Esophagus squamous epithelium (tissue), 5 donors: ENCODE measurements at regions not wholly inside any gene's neighbourhood (a gene's known extent, or its start where the extent isn't known, plus 50 kb on each side); places are given as distances from the start of the nearest gene placed in this dataset.

Experiments used
- DNase-seq: peaks from one replicate; lab custom pipeline; 2025; lab: John Stamatoyannopoulos, UW
- H3K27ac ChIP-seq, 4 donors: fragments of 200-600 bp; sonication (generic); one replicate each; pipeline ENCODE4 v1.5.1; 2016 to 2019; ENCODE audit warnings: mild to moderate bottlenecking in 1 of 4
- H3K27me3 ChIP-seq, 4 donors: fragments of 200-600 bp; sonication (generic); 1 replicate in 3 of 4; 2 replicates in 1 of 4; pipeline versions ENCODE4 v1.5.1 to v1.6.0; 2017 to 2021; ENCODE audit warnings: antibody characterized with exemption in 1 of 4
- H3K36me3 ChIP-seq, 3 donors: fragments of 200-600 bp; sonication (generic); one replicate each; pipeline ENCODE4 v1.5.1; 2016 to 2019
- H3K4me1 ChIP-seq, 3 donors: fragments of 200-600 bp; sonication (generic); one replicate each; pipeline ENCODE4 v1.5.1; 2017 to 2019
- H3K4me3 ChIP-seq, 4 donors: fragments of 200-600 bp; sonication (generic); 1 replicate in 3 of 4; 2 replicates in 1 of 4; pipeline ENCODE4 v1.5.1; 2016 to 2019; ENCODE audit warnings: mild to moderate bottlenecking in 2 of 4, moderate library complexity in 1 of 4
- H3K9me3 ChIP-seq, 3 donors: fragments of 200-600 bp; sonication (generic); one replicate each; pipeline ENCODE4 v1.5.1; 2016 to 2019
- POLR2A ChIP-seq, 4 donors: fragments of 450-650 bp; IDR thresholded peaks; one replicate each; pipeline ENCODE4 v1.6.1; 2017; ENCODE audit warnings: antibody characterized with exemption in 4 of 4, mild to moderate bottlenecking in 4 of 4, moderate library complexity in 3 of 4
- WGBS, 2 donors: methylation state at CpG; one replicate each; pipeline ENCODE4 v1.1.5; 2018; 5-methylcytosine and 5-hydroxymethylcytosine counted together
- intact Hi-C: fragments of 100-400 bp; cut with DNase I; formaldehyde crosslinking; loops from one replicate; pipeline ENCODE4 v1.15.0; 2022
- TF ChIP-seq, protein P1 (sequence below), 6 experiments: fragments of 450-650 bp in 4 of 6; fragments of 200-600 bp in 2 of 6; sonication (generic) in 2 of 6; IDR thresholded peaks; one replicate each; pipeline ENCODE4 v1.5.1; 2016 to 2019; ENCODE audit warnings: antibody characterized with exemption in 6 of 6, mild to moderate bottlenecking in 4 of 6, moderate library complexity in 4 of 6
- donor health status: DM: yes; HTN: yes; CAD: no.

DNA sequence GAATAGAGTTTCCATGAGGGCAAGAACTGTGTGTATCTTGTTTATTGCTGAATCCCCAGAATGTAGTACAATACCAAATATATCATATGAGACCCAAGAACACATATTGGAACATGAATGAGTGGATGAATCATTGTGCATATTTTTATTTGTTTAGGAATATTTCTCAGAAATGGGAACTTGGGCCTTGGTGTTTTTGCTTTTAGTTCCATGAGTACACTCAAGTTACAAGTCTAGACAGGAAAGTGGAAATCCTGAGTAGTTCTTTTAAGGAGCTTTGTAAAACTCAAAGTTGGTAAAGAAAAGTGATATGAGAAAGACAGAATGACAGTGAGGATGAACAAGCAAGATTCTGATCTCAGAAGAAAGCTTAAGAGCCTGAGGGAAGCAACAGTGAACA, 647.0 kb downstream of the EFNA5 start:
- TF ChIP-seq, protein P1, sequence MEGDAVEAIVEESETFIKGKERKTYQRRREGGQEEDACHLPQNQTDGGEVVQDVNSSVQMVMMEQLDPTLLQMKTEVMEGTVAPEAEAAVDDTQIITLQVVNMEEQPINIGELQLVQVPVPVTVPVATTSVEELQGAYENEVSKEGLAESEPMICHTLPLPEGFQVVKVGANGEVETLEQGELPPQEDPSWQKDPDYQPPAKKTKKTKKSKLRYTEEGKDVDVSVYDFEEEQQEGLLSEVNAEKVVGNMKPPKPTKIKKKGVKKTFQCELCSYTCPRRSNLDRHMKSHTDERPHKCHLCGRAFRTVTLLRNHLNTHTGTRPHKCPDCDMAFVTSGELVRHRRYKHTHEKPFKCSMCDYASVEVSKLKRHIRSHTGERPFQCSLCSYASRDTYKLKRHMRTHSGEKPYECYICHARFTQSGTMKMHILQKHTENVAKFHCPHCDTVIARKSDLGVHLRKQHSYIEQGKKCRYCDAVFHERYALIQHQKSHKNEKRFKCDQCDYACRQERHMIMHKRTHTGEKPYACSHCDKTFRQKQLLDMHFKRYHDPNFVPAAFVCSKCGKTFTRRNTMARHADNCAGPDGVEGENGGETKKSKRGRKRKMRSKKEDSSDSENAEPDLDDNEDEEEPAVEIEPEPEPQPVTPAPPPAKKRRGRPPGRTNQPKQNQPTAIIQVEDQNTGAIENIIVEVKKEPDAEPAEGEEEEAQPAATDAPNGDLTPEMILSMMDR (IDR thresholded peaks at IDR 0.05) = no peak
- no peak for TF ChIP-seq POLR2A (IDR thresholded peaks at IDR 0.05)
- Histone ChIP-seq H3K27ac (no peak overlapping the region), H3K9me3 (no peaks in the 10 kb centered on the region), H3K4me1 (no peaks in the 10 kb centered on the region), H3K27me3 (no peaks in the 10 kb centered on the region), H3K36me3 (no peaks in the 10 kb centered on the region), H3K4me3 (no peak overlapping the region)
- intact Hi-C loops = no loop called here
- no peak for DNase-seq

DNA sequence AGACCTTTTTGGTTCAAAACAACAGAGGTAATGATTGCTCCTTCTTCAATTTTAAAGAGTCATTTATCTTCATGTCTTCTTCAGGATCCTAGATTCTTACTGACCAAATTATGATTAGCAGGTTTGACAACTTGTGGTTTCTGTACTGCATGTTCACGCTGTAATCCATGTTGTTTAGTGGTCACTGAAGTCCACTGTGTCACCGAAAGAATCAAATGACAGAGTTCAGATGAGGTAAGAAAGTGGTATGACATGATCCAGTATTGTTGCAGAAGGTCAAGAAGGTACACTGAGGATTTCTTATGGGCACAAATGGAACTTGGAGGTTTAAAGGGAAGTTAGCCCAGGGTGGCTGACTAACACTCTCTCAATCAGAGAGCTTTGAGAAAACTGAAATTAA, 649.2 kb downstream of the EFNA5 start:
- no peaks in the 10 kb centered on the region for H3K27me3 ChIP-seq
- intact Hi-C loops = no loop called here
- no peaks in the 10 kb centered on the region for H3K36me3 ChIP-seq
- no peaks in the 10 kb centered on the region for H3K4me1 ChIP-seq
- H3K27ac ChIP-seq = no peak overlapping the region
- DNase-seq = no peak
- TF ChIP-seq, protein P1 (IDR thresholded peaks at IDR 0.05) = no peak
- TF ChIP-seq POLR2A (IDR thresholded peaks at IDR 0.05) = no peak
- no peaks in the 10 kb centered on the region for H3K9me3 ChIP-seq
- no peak overlapping the region for H3K4me3 ChIP-seq
- 57 to 91% methylated on average over 2 of the region's 2 CpGs for WGBS, 2 donors

DNA sequence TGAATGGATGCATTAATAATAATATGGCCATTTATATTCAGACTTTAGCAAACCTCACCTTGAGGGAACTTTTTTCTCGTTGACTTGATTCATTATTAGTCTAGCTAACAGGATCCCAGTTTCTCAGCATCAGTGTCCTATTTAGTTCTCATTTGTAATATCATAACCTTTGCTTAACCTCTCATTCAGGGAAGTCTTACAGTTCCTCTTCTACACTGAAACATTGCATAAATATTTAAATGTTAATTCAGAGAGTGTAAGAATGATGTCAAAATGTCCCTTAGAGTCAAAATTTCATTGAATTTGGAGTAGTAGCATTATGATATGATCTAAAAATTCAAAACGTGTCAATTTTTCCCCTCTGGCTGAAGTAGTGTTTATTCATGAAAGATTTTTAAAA, 650.1 kb downstream of the EFNA5 start:
- intact Hi-C loops = no loop called here
- WGBS, 2 donors = 53 to 56% methylated on average over 2 of the region's 2 CpGs
- H3K4me1 ChIP-seq = no peaks in the 10 kb centered on the region
- DNase-seq = no peak
- no peak overlapping the region for H3K4me3 ChIP-seq
- H3K36me3 ChIP-seq = no peaks in the 10 kb centered on the region
- no peak overlapping the region for H3K27ac ChIP-seq
- no peaks in the 10 kb centered on the region for H3K27me3 ChIP-seq
- no peak for TF ChIP-seq POLR2A (IDR thresholded peaks at IDR 0.05)
- TF ChIP-seq, protein P1 (IDR thresholded peaks at IDR 0.05) = no peak
- H3K9me3 ChIP-seq = no peaks in the 10 kb centered on the region

DNA sequence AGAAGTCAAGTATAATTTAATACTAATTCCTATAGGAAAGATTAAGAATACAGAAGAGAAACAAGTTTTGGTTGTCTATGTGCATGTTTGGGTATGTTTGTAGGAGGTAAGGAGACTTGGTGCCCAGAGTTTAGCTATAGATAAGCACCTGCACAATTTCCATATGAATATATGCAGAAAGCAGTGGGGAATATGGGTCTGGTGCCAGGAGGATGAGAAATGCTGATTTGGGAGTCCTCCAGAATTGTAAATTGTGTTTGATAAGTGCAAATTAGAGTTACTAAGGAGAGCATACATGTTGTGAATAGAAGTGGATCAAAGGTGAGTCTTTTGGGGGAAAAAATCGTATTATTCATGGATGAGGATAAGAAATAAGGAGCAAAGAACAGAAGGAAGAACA, 653.1 kb downstream of the EFNA5 start:
- 60 to 70% methylated on average over 1 of the region's 1 CpG for WGBS, 2 donors
- no peak for DNase-seq

DNA sequence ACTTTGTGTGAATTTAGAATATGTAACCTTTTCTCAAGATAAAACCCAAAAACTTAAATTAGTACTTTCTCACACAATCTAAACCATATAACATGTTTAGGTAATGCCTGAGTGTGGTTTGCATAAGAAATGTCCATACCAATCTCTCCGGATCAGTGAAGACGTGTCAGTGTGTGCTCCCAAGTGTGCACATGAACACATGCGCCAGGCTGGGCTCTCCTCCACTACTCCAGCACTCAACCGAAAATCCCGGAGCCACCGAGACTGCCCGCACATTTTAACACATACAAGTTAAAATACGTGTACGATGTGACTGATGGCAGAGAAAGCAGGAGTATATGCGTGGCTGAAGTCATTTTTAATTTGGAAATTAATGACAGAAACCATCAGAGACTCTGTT, 658.4 kb downstream of the EFNA5 start:
- no peak overlapping the region for H3K4me3 ChIP-seq
- TF ChIP-seq, protein P1 (IDR thresholded peaks at IDR 0.05) = no peak
- TF ChIP-seq POLR2A (IDR thresholded peaks at IDR 0.05) = no peak
- H3K27ac ChIP-seq = no peak overlapping the region
- no peak for DNase-seq
- intact Hi-C loops = no loop called here
- H3K27me3 ChIP-seq = no peaks in the 10 kb centered on the region
- no peaks in the 10 kb centered on the region for H3K36me3 ChIP-seq
- H3K9me3 ChIP-seq = no peaks in the 10 kb centered on the region
- 91 to 95% methylated on average over 10 of the region's 10 CpGs for WGBS, 2 donors
- no peaks in the 10 kb centered on the region for H3K4me1 ChIP-seq

More for the DNA sequence above, 653.1 kb downstream of the EFNA5 start:
- TF ChIP-seq, protein P1 (IDR thresholded peaks at IDR 0.05) = no peak
- no peak for TF ChIP-seq POLR2A (IDR thresholded peaks at IDR 0.05)
- Histone ChIP-seq H3K36me3 (no peaks in the 10 kb centered on the region), H3K27ac (no peak overlapping the region), H3K4me3 (no peak overlapping the region), H3K27me3 (no peaks in the 10 kb centered on the region), H3K4me1 (no peaks in the 10 kb centered on the region), H3K9me3 (no peaks in the 10 kb centered on the region)
- intact Hi-C loops = no loop called here
